ENCODE measurements at regions not wholly inside any gene's neighbourhood (a gene's known extent, or its start where the extent isn't known, plus 50 kb on each side); places are given as distances from the start of the nearest gene placed in this dataset.

GRCh38 chr4:114279711-114280110 is 300.3 kb upstream of the ARSJ start:
- no peak for TF ChIP-seq EZH2 (IDR thresholded peaks at IDR 0.05; ENCODE audit: borderline replicate concordance, insufficient read depth, low read depth, low read length, poor library complexity, severe bottlenecking)
- TF ChIP-seq, protein P1, sequence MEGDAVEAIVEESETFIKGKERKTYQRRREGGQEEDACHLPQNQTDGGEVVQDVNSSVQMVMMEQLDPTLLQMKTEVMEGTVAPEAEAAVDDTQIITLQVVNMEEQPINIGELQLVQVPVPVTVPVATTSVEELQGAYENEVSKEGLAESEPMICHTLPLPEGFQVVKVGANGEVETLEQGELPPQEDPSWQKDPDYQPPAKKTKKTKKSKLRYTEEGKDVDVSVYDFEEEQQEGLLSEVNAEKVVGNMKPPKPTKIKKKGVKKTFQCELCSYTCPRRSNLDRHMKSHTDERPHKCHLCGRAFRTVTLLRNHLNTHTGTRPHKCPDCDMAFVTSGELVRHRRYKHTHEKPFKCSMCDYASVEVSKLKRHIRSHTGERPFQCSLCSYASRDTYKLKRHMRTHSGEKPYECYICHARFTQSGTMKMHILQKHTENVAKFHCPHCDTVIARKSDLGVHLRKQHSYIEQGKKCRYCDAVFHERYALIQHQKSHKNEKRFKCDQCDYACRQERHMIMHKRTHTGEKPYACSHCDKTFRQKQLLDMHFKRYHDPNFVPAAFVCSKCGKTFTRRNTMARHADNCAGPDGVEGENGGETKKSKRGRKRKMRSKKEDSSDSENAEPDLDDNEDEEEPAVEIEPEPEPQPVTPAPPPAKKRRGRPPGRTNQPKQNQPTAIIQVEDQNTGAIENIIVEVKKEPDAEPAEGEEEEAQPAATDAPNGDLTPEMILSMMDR (IDR thresholded peaks at IDR 0.05), result no peak
